Fibroblast of the aortic adventitia (primary cell): ENCODE measurements at regions not wholly inside any gene's neighbourhood (a gene's known extent, or its start where the extent isn't known, plus 50 kb on each side); places are given as distances from the start of the nearest gene placed in this dataset.

Experiments used
- DNase-seq: peaks from one replicate; pipeline ENCODE4 v3.0.0-alpha.2; 2010; ENCODE audit warnings: low read depth
- H3K4me3 ChIP-seq: 2 replicates; pipeline ENCODE4 v1.5.1; 2011; ENCODE audit warnings: low read depth, mild to moderate bottlenecking, control low read depth, low read length, moderate library complexity
- CTCF ChIP-seq: IDR thresholded peaks from 2 replicates; pipeline ENCODE4 v1.5.1; 2011; ENCODE audit warnings: mild to moderate bottlenecking, low read length, control low read depth, inconsistent platforms; ENCODE audit not compliant: insufficient read depth

- no peak for DNase-seq
- no peak for TF ChIP-seq CTCF
- H3K4me3 ChIP-seq = no peak overlapping the region
Measured at GRCh38 chr14:38038171-38038570, 169.5 kb upstream of the SSTR1 start.

- H3K4me3 ChIP-seq = no peak overlapping the region
- no peak for TF ChIP-seq CTCF
- DNase-seq = no peak
Measured at GRCh38 chr14:38038986-38039385, 168.7 kb upstream of the SSTR1 start.

GRCh38 chr14:38039496-38039895, 168.2 kb upstream of the SSTR1 start:
- no peak for TF ChIP-seq CTCF
- no peak for DNase-seq
- H3K4me3 ChIP-seq = no peak overlapping the region

GRCh38 chr14:38040411-38040810, 167.3 kb upstream of the SSTR1 start:
- DNase-seq = no peak
- H3K4me3 ChIP-seq = no peak overlapping the region
- TF ChIP-seq CTCF = no peak

GRCh38 chr14:38042322-38042721, 165.4 kb upstream of the SSTR1 start:
- DNase-seq = peak; percentile 4
- H3K4me3 ChIP-seq = no peak overlapping the region
- no peak for TF ChIP-seq CTCF

- no peak for DNase-seq
- TF ChIP-seq CTCF = no peak
Measured at GRCh38 chr14:38044710-38045109, 163.0 kb upstream of the SSTR1 start.

GRCh38 chr14:38045461-38045860, 162.2 kb upstream of the SSTR1 start:
- no peak for TF ChIP-seq CTCF
- no peak for DNase-seq
- no peak overlapping the region for H3K4me3 ChIP-seq

More at GRCh38 chr14:38044710-38045109, 163.0 kb upstream of the SSTR1 start:
- no peak overlapping the region for H3K4me3 ChIP-seq
